ENCODE measurements at regions not wholly inside any gene's neighbourhood (a gene's known extent, or its start where the extent isn't known, plus 50 kb on each side); places are given as distances from the start of the nearest gene placed in this dataset.

DNA sequence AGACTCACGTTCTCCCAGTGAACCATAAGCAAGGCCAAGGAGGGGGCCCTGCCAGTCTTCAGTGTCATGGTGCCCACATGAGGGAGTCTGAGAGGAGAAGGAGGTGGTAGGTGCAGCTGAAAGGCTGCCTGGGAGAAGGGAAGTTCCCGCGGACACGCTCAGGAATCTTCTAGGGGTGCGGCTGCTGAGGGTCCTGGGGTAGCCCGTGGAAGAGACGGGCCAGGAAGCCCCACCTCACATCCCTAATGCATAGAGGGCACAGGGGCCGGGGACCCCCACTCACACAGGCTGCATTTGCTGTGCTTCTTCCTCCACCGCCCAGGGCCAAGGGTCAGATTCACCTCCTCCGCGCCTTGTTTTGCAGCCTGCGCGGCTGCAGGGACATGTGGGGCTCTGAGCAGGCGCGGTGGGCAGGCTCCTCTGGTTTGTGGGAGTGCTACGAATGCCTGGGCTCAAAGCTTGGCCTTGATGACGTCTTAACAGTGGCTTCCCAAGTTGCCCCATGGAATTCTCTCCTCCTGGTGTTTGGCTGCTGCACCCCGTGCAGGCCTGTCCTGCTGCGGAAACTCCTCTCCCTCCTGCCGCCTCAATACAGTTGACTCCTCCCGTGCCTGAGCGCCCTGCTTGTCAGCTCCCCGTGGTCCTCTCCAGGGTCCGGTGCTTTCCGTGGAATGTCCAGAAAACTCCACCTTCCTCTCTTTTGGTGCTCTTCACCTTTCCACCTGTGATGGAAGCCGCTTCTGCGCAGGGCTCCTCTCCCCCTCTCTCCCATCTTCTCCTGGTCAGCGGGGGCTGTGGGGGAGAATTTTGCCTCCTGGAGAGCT is 95.7 kb downstream of the VAPA start:
- DNase-seq (ENCODE audit: low read depth): no peak

DNA sequence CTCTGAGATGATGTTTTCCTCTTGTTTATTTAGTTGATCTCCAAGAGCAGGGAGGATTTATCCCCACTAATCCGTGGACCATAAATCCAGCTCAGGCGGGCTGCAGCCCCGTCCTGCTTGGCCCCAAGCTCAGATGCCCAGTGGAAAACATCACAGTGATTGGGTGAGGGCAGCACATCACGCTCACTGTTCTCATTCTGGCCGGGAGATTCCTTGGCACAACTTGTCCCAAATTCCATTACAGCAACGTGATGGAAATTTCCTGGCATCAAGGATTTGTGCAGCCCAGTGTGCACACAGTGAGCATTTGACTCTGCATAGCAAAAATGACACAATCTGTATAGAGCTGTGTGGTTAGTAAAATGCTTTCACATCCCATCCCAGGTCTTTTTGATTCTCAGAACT is 96.8 kb downstream of the VAPA start:
- DNase-seq (ENCODE audit: low read depth): peak; percentile 100

DNA sequence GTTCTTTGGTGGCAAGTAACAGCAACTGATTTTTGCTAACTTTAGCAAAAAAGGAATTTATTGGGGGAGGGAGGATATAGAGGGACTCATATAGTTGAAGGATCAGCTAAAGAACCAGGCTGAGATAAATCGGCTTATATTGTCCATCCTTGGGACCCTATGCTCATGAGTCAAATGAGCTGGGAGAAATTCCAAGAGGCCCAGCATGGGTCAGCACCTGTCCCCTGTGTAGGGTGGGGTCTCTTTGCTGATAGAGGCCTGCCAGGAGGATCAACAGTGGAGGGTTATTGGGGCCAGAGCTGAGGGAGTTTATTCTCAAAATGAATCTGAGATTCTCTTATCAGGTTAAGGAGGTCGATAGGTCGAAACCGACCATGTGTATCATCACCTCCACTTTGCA is 97.2 kb downstream of the VAPA start:
- peak; percentile 24 for DNase-seq (ENCODE audit: low read depth)

DNA sequence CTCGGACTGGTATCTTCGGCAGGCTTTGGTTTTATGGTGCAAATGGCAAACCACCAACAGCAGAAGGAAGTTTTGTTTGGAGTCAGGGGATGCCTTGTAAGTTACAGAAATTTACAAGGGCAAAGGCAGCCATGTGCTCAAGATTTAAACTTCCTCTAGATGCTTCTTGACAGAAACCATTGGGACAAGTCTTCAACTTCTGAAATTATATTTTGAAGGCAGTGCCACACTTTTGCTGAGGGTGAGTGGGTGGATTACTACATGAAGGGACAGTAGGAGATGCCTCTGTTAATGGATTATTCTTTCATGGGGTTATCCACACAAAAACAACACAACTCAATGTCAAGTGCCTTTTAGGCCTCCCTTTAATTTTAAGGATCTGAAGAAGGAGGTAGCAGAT is 97.9 kb downstream of the VAPA start:
- DNase-seq (ENCODE audit: low read depth): no peak

DNA sequence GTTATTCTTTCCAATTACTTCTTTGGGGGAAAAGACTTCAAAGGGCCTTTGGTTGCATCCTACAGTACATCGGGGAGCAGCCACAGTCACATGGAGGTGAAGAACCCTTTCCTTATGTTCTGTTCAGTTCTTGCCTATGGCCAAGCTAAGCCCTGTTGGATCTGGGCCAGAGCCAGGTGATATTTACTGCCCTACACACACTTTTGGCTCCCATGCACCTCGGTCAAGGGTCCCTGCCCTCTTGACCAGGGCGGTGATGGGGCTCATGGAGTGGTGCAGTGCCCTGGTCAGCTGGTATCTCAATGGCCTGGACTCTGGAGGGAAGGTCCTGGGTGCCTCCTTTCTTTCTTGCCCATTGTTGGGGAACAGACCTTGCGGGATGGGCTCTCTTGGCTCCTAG is 98.7 kb downstream of the VAPA start:
- DNase-seq (ENCODE audit: low read depth): no peak

DNA sequence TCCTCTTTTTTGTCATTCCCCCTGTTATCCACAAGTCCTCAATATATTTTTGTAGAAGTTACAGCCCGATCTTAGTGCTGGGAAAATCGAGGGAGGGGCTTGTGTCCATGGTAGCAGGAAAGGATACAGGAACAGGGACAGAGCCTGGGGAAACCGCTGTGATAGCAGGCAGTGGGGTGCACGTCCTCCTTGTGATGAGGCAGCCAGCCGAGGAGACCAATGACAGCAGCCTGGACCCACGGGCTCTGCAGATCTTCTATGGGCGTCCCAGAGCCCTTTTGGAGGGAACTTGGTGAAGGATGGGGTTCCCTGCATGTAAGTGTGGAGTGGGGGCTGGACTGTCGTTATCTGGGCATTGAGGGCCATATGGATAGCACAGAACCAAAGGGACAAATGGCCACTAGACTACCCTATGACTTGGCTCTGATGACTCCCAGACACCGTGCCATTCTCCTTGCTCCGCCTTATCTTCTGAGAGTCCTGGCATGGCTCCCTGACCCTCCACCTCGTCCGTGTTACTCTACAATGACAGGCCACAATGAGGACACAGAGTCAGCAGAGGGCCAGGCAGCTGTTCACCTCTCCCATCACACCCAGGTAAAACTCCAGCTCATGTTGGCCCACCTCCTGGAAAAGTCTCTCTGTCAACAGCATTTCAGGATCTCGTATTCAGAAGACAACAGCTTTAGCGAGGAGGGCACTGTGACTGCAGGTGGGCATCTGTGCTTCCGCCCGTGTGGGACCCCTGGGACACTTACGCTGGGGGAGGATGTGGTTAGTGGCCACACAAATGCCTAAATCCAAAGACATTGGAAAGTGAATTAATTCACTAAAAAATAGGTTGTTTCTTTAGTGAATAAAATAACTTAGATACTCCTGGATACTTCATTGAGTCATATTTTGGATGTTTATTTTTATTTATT is 100.1 kb downstream of the VAPA start:
- no peak for DNase-seq (ENCODE audit: low read depth)

DNA sequence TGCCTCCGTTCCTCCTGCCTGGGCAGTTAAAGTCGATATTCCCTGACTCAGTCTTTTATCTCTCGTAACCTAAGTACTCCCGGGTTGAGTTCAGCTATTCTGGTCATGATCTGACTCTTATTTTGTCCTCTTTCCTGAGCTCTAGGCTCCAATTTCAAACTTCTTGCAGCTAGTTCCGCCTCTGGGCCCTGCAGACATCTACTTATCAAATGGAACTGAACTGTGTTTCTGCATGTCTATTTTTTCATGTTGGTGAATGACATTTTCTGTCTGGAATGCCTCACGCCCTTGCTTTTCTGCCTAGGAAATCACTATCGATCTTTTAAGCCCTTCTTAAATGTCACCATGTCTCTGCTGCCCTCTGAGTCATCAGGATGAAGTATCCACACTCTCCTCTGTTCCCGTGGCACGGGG is 101.5 kb downstream of the VAPA start:
- DNase-seq (ENCODE audit: low read depth): peak; percentile 79

DNA sequence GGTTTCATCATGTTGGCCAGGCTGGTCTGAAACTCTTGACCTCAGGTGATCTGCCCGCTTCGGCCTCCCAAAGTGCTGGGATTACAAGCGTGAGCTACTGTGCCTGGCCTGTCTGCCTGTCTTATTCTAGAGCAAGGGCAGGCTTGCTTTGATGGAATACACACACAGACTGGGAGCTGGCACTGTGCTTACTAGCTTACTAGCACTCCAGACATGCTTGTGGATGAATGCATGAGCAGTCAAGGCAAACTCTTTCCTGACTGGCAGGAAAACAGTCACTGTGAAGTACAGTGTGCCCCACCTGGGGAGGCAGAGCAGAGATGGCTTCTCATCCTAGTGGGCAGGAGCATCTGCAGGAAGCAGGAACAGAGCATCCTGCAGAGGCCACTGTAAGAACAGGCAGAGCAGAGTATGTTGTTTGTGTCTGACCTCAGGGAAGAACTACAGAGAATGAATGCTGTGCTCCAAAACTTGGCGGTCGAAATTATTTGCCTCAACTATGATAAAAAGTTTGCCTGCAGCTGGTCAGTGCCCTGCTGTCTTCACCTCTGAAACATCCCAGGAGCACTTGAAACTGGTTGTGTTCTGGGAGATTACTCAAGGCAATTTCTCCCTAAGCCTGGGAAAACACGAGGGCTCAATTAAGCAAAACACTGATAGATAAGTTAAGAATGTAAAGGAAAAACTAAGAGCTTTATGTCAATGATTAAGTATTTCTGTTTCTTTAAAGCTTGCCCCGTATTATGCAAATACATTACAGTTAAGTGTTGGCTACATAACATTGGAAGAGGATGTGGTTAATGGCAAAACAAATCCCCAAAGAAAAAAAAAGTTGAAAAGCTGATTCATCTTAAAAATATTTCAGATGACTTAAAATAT is 102.4 kb downstream of the VAPA start:
- peak; percentile 99 for DNase-seq (ENCODE audit: low read depth)

DNA sequence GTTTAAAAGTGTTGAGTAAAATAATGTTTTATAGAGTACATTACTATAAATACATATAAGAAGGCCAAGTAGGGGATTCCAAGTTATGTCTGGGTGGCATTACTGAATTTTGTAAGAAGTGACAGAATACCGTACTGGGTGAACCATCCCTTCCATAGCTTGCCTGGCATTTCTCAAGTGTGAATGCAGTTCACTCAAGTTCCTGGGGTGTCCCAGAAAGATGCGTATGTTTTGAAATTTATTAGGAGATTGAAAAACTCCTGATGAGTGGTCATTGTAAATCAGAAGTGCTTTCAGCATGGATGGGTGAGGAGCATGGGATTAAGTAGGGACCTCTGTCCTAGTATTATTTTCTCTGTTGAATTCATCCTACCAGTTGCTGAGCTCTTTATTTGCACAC is 103.2 kb downstream of the VAPA start:
- peak; percentile 41 for DNase-seq (ENCODE audit: low read depth)

DNA sequence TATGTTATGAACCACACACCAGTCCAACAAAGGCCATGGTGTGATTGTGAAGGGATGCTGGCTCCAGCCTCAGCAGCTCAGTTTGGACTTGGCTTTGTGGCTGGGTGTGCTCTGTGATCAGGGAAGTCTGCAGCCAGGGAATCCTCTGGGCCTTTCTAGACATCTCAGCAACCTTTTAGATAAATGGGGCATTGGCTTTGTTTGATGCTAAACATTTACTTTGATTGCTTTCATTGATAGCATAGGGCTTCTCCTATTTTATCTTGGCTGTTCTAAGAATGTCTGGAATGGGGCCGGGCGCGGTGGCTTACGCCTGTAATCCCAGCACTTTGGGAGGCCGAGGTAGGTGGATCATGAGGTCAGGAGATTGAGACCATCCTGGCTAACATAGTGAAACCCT is 104.5 kb downstream of the VAPA start:
- DNase-seq (ENCODE audit: low read depth): no peak

DNA sequence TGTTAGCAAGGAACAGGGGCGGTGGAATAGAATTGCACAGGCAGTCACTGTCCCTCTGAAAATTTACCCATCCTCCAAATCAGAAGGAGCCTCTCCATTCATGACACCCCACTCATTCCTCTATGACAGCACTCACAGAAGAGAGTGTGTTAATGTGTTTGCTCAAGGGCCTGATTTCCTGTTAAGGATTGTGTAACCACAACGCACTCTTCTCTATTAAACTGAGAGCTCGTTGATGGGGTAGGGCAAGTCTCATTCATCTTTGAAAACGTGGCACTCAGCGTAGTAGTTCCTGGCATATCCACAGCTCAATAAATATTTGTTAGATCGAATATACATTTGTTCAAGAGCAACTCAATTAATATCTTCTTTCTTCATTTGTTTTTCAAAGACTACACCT is 106.4 kb downstream of the VAPA start:
- DNase-seq (ENCODE audit: low read depth): peak; percentile 38

DNA sequence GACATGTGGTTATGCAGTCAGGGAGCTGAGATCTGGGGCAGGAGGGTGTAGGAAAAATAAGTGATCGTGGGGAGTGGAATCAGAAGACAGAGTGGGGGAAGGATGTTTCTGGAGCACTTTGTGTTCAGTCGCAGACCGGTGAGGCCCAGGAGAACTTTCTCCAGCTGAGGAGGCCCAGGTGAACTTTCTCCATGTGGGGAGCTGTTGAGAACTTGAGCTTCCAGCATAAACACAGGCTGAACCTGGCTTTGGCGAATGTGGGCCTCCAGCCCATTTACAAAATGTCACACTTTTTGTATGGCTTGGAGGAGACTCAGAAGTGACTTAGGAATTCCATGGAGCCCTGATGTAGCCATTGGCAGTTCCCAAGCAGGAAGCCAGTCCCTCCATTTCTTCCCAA is 108.5 kb downstream of the VAPA start:
- no peak for DNase-seq (ENCODE audit: low read depth)

DNA sequence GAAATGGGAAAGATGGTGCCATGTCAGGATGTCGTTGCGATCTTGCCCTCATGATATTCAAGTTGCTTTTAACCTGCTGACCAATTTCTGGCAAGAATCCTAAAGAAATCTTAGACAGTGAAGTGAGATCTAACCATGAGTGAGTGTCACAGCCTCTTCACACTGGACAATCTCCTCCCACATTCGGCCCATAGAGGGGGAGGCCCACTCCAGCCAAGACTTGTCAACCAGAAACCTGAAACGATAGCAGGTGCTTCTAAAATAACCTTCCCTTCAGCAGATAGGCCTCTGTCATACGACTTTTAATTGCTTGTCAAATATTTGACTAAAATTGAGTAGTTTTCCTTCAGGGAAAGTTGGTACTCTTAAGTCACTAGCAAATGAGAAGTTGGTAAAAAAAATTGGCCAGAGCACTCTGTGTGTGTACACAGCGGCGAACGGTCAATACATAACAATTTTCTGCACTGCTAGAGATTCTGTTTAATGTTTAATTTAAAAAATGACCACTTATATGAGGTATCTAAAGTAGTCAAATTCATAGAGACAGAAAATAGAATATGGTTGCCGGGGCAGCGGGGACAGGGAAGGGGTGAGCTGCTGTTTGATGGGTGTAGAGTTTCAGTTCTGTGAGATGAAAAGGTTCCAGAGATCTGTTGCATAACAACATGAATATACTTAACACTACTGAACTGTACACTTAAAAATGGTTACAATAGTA is 110.2 kb downstream of the VAPA start:
- DNase-seq (ENCODE audit: low read depth): no peak

DNA sequence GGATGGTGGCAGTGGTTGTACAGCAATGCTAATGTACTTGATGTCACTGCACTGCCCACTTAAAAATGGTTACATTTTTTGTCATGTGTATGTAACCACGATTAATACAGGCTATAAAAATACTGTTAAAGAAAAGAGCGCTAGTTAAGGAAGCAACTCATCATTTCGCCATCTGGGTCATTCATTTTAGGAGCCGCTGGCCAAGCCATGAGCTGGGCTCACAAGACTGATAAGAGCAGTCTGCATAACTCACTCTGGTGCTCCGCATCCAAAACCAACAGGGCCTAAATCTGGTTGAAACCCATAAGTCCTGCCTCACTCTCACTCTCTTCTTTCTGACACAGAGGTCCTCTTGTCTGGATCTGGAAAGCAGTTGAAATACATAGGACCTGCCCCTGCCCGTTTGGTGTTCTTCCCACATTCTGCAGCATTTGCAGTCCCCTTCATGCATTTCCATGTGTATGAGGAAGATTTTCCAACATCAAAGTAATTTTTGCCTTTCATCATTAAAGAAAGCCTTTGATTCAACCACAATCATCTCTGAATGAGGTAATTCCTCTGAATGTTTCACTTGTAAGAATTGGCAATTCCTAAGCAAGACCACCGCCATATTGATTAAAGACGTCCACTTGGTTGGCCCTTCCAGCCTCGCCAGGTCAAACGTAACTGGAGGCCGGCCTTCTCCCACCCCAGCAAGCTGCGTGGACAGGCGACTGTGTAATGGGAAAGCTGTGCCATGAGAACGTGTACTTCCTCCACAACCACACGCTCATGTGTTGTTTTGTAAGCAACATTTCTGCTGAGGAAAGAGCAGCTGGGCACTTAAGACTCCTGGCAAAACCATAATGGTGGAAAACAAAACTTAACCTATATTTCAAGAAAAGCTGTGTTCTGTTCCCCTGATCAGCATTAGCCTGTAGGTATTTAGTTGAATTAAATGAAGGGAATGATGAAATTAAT is 112.2 kb downstream of the VAPA start:
- DNase-seq (ENCODE audit: low read depth): peak; percentile 56

DNA sequence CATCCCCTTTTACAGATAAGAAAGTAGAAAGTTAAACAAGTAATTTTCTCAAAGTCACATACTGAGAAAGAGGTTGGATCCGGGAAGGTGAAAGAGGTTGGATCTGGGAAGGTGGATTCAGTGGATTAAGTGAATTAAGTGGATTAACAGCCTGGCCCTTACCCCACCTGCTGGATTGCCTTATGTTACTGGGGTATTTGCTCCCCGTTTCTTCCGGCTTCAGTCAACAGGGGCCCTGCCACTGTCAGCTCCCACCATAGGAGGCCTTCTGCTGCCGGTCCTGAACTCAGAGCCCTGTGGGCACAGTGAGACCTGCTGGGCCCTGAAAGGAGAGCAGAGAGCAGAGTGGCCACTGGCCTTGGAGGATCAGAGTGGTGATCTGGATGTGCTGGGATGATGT is 113.2 kb downstream of the VAPA start:
- no peak for DNase-seq (ENCODE audit: low read depth)

DNA sequence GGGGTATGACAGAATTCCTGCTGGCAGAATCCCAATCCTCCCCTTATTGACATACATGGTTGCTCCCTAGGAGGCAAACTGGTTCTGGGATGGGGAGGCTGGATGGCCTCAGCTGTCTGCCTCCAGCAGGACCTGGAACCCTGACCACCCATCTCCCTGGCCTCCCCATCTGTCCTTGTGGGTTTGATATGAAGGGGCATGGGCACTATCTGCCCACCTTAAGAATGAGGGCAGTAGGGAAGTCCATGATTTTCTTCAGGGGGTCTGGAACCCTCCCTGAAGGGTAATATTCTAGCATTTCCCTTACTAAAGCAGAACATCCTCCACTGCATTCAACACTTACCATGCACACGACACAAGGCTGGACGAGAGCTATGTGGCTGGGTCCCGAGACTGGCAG is 113.6 kb downstream of the VAPA start:
- DNase-seq (ENCODE audit: low read depth): no peak

DNA sequence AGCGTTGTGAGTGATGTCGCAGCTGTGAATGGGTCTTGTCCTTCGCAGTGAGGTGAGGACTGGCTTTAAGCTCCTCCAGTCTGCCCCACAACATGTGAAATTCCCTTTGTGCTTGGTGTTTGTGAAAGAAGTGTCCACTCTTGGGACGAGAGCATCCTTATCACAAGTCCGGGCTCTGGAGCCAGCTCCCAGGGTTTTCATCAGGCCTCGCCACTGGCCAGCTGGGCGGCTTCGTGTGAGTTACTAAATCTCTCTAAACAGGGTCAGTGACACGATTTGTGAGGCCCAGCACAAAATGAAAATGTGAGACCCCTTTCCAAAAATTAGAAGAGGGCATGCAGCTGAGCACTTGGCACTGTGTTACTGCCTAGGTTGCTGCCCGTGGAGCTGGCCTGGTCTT is 115.9 kb downstream of the VAPA start:
- DNase-seq (ENCODE audit: low read depth): no peak

DNA sequence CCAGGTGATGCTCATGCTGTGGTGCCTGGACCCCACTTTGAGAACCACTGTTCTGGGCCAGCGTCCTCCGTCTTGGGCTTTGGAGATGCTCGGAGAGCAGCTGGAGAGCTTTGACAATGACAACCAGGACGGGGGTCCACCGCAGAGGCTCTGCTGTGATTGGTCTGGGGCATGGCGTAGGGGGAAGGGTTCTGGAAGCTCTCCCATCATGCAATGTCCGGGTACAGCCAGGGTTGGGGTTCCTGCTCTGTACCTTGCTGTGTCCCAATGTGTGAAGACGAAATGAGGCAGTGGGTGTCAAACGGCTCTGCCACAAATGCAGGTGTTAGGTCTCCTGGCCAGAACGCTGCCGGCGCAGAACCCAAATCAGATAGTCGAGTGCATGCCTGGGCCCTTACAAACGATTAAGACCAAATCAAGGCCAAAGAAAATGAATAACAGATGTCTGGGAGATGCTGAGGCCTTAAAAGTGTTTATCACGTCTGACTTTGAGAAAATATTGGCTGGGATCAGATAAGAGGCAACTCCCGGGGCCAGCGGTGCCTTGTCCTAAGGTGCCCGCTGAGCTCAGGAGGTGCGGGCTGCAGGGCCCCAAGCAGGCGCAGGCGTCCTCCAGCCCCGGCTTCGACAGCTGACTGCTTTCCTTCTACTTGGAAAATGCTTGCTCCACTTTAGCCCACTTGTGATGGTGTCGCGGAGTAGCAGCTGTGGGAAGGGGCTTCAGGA is 117.2 kb downstream of the VAPA start:
- no peak for DNase-seq (ENCODE audit: low read depth)

DNA sequence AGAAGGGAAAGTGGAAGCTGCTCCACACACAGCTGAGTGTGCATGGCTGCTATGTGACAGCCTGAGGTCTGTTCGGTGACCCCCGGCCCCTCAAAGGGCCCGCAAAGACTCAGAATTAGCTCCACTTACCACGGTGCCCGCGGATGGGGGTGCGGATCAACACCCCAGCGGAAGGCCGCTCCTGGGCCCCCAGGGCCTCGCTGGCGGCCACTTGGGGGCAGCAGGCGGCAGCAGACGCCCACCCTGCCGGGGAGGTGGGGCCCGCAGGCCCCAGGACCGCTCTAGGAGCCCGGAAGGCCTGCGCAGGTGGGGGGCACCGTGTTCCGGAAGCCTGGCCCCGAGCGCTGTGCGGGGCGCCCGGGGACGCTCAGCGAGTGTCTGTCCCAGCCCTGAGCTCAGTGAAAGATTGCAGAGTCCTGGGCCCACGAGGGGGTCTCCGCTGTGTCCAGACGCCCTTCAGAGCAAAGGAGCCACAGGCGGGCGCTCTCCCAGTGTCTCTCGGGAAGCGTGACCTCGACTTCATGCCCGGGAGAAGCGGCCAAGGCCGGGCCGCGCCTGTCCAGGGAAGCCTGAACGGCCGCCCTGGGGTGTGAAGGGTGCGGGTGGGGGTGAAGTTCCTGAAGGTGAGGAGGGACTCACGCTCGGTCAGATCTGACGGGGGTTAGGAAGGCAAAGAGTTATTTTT is 118.7 kb downstream of the VAPA start:
- no peak for DNase-seq (ENCODE audit: low read depth)
